HG03139 (cell line): ENCODE measurements at regions not wholly inside any gene's neighbourhood (a gene's known extent, or its start where the extent isn't known, plus 50 kb on each side); places are given as distances from the start of the nearest gene placed in this dataset.

Source experiments
- ATAC-seq: cut with Tn5 transposase; IDR thresholded peaks from one replicate; pipeline ENCODE4 v1.9.1; 2021; ENCODE audit not compliant: unreplicated experiment

- no peak for ATAC-seq
Measured at GRCh38 chr22:49138250-49138790, 689.4 kb downstream of the BRD1 start.

- ATAC-seq = no peak
Measured at GRCh38 chr22:49137206-49137840, 690.4 kb downstream of the BRD1 start.

GRCh38 chr22:49136816-49137180, 690.9 kb downstream of the BRD1 start:
- no peak for ATAC-seq

GRCh38 chr22:49136041-49136815, 691.4 kb downstream of the BRD1 start:
- no peak for ATAC-seq

DNA sequence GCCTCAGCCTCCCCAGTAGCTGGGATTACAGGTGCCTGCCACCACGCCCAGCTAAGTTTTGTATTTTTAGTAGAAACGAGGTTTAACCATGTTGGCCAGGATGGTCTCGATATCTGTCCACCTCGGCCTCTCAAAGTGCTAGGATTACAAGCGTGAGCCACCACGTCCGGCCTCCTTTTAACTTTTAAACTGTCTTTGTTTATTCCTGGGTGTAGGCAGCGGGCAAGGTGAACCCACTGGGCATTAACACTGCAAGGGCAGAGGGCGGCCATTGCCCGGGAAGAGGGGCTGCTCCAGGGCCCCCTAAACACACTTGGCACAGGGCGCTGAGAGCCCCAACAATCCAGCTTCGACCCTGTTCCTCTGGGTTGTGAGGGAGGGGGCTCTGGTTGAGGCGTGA, 693.6 kb downstream of the BRD1 start:
- no peak for ATAC-seq

DNA sequence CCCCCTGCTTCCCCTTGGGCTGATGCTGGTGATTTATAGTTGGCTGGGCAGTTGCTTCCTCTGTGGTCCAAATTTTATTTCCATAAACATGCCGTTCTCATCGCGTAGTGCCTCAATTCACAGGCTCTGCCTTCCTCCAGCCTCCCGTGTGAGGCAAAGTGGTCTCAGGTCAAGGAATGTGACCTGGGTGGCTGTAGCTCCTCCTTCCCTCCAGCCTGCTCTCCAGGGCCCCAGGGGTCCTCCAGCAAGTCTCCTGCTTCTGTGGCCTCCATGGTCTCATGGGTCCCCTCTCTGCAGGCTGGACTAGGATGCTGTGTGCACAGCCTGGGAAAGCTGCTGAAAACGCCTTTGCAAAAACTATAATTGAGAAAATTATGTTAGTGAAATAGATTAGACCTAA, 694.1 kb downstream of the BRD1 start:
- ATAC-seq = no peak

GRCh38 chr22:49132009-49132408, 695.7 kb downstream of the BRD1 start:
- no peak for ATAC-seq

DNA sequence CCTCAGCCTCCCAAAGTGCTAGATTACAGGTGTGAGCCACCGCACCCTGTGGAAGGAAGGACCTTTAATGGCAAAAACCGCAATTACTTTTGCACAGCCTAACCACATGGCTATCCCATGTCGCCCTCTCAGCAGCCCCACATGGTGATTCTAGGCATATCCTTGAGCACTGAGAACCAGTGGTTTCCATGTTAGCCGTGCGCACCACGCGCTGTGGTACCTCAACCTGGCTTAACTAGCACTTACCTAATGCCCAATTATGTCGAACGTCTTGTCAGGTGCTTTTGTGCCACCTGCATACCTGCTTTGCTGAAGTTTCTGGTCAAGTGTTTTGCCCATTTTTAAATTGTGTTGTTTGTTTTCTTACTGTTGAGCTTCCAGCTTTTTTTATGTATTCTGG, 697.9 kb downstream of the BRD1 start:
- ATAC-seq = no peak

DNA sequence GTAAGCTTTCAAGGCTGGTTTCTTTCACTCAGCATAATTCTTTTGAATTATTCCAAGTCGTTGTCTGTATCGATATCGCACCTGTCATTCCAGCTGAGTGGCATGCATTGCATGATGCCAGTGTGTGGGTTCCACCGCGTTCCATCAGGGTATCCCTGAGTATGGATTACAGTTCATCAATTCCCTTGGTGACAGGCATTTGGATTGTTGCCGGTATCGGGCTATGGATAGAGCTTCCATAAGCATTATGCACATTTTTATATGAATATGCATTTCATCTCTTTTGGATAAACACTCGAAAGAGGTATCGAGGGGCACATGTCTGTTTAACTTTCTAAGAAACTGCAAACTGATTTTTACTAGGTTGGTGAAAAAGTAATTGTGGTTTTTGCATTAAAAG, 698.8 kb downstream of the BRD1 start:
- ATAC-seq = no peak

GRCh38 chr22:49124608-49125007, 703.1 kb downstream of the BRD1 start:
- ATAC-seq = no peak

- no peak for ATAC-seq
Measured at GRCh38 chr22:49123621-49124192, 704.0 kb downstream of the BRD1 start.

GRCh38 chr22:49119551-49119952, 708.1 kb downstream of the BRD1 start:
- no peak for ATAC-seq

- ATAC-seq = no peak
Measured at GRCh38 chr22:49118065-49118464, 709.6 kb downstream of the BRD1 start.

DNA sequence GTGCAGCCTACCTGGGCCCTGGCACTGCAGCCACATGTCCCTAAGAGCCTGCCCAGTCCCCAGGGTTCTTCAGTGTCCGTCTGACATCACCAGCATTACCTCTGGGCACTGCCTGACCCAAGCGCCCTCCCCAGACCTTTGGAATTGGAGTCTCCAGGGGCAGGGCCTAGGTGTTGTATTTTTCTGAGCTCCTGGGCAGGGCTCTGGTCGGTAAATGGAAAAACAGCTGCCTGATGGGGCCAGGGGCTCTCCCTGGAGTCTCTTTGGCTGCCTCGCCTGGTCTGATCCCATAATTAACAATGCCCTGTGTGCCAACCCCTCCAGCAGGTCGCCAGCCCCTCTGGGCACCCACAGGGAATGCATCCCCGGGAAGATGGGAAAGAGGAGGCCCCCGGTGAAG, 710.2 kb downstream of the BRD1 start:
- ATAC-seq = no peak

DNA sequence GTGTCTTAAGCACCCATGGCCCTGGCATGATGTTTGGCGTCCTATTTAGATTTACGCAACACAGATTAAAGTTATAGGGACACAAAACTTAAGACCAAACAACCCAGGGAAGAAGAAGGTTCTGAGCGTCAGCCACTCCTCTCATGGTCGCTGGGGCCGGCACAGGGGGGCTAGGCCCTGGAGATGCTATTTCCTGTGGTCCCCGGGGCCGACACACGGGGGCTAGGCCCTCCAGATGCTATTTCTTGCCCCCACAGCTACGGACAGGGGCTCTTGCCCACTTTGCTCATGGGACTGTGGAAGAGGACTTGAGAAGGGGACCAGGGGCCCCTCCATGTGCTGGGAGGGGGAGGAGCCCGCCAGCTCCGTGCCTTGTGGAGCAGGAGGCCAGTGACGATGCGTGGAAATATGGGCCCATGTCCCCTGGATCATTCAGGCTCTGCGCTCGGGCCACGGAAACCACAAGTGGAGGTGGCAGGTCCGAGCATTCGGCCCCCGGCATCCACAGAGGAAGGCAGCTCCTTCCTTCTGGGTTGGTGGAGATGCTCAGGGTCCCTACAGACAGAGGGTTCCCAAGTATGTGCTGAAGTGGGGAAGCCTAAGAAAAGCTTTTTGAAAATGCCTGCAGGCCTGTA, 711.1 kb downstream of the BRD1 start:
- no peak for ATAC-seq

GRCh38 chr22:49116021-49116420, 711.7 kb downstream of the BRD1 start:
- ATAC-seq = no peak

- no peak for ATAC-seq
Measured at GRCh38 chr22:49115197-49115596, 712.5 kb downstream of the BRD1 start.

DNA sequence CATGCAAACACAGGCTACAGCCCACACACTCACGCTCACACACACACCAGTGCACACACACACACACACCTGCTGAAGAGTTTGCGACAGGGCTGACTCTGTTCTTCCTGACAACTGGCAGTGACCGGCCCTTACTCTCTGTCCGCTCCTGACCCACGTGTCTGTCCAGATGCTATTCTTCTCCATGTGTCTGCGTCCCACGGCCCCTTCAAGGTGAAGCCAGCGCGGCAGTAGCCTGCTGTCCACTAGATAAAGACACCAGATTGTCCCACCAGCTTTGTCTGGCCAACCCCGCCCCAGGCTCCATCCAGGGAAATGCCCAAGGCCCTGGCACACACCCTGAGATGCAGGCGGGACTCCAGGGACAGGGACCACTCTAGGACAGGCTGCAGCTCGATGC, 713.9 kb downstream of the BRD1 start:
- ATAC-seq = no peak

DNA sequence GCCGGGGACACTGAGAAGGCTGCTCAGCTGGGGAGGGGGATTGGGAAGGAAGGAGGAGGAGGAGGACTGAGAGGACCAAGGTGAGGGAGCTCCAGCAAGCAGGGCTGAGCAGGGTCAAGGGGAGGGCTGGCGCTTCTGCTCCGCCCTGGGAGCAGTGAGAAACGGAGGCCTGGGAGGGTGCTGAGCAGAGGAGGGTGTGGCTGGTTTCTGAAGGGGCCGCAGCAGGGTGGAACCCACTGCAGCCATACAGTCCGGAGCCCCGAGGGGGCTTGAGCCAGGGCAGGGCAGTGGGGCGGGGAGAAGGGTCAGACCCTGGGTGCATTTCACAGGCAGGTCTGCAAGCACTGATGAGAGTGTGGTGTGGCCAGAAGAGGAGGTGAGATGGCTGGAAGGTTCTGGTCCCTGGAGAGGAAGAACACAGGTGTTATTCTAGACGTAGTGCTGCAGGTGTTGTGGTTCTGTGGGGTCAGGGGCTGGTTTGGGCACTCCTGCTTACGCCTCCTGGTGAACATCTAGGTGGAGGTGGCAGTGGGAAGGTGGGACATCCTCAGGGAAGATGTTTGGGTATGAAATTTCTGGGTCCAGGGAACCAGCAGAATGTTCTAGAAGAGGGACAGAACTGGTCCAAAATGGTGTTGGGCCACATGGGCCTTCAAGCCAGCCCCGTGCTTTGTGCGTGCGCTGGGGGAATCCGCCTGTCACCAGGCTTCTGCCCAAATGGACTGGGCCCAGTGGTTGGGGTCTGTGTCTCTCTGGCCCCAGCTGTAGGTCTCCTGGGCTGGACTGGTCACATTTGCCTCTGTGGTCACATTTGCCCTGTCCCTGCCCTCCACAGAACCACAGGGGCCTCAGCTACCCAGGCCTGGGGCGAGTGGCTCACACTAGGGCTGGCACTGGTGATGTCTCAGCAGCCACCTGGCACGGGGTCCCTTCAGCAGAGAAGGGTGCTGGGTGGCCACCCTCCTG, 714.7 kb downstream of the BRD1 start:
- no peak for ATAC-seq

DNA sequence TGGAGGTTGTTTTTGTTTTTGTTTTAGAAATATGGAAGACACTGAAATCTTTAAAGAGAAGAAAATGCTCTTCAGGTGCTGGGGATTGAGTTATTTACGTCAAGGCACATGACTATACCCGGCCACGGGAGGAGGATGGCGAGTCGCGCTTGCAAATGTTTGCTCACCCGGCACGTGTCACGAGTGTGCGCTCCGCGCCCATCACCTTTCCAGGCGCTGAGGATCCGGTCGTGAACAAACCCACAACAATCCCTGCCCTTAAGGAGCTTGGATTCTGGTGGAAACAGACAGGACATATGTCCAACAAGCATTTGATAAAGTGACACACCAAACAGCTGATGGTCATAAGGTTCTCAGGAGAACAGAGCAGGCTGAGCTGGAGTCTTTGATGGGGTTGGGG, 715.5 kb downstream of the BRD1 start:
- no peak for ATAC-seq

GRCh38 chr22:49111085-49111484, 716.6 kb downstream of the BRD1 start:
- no peak for ATAC-seq
